ENCODE measurements at regions not wholly inside any gene's neighbourhood (a gene's known extent, or its start where the extent isn't known, plus 50 kb on each side); places are given as distances from the start of the nearest gene placed in this dataset.
A peak's percentile ranks its signal among the peaks of the same experiment; 100 is the strongest.

DNA sequence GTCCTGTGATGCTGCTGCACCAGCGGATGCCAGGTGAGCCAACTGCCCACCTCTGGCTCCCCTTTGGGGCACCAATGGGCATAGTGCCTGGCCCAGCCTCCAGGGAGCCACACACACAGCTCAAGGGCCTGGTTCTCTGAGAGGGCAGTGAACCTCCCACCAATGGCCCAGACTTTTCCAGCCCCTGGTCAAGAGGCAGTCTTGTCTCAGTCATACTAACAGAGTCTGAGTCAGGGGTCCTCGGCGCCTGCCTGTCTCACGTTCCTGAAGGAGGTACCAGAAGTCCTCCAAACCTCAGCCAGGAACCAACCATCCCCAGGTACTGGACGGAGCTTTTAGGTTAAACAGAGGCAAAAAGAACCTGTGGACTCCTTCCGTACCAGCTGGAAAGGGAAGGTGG lies 121.1 kb downstream of the C5orf15 start:
- ATAC-seq (ENCODE audit: low read depth), result no peak
- Histone ChIP-seq H3K4me1 (ENCODE audit: insufficient read depth, poor library complexity, severe bottlenecking) (no peaks in the 10 kb centered on the region), H3K4me3 (ENCODE audit: severe bottlenecking) (no peak overlapping the region), H3K27ac (ENCODE audit: poor library complexity, severe bottlenecking) (no peak overlapping the region), H3K36me3 (ENCODE audit: low read depth) (no peaks in the 10 kb centered on the region), H3K27me3 (ENCODE audit: insufficient read depth, poor library complexity, severe bottlenecking) (no peaks in the 10 kb centered on the region), H3K9me3 (ENCODE audit: severe bottlenecking) (no peaks in the 10 kb centered on the region)
- no peak for DNase-seq (ENCODE audit: low spot score)
- TF ChIP-seq CTCF (IDR thresholded peaks at IDR 0.05; ENCODE audit: poor library complexity, severe bottlenecking), result no peak

GRCh38 chr5:133846478-133847226 lies 121.8 kb downstream of the C5orf15 start:
- no peaks in the 10 kb centered on the region for H3K9me3 ChIP-seq (ENCODE audit: severe bottlenecking)
- H3K27me3 ChIP-seq (ENCODE audit: insufficient read depth, poor library complexity, severe bottlenecking), result no peaks in the 10 kb centered on the region
- ATAC-seq (ENCODE audit: low read depth) (no peak), DNase-seq (ENCODE audit: low spot score) (no peak)
- no peak overlapping the region for H3K27ac ChIP-seq (ENCODE audit: poor library complexity, severe bottlenecking)
- no peaks in the 10 kb centered on the region for H3K4me1 ChIP-seq (ENCODE audit: insufficient read depth, poor library complexity, severe bottlenecking)
- no peak for TF ChIP-seq CTCF (IDR thresholded peaks at IDR 0.05; ENCODE audit: poor library complexity, severe bottlenecking)
- H3K4me3 ChIP-seq (ENCODE audit: severe bottlenecking), result no peak overlapping the region
- H3K36me3 ChIP-seq (ENCODE audit: low read depth), result no peaks in the 10 kb centered on the region

- no peak for ATAC-seq (ENCODE audit: low read depth)
Observed at GRCh38 chr5:133845271-133845670, 123.2 kb downstream of the C5orf15 start.

GRCh38 chr5:133844836-133845235 lies 123.6 kb downstream of the C5orf15 start:
- no peak for TF ChIP-seq CTCF (IDR thresholded peaks at IDR 0.05; ENCODE audit: poor library complexity, severe bottlenecking)
- DNase-seq (ENCODE audit: low spot score), result peak; percentile 39
- H3K9me3 ChIP-seq (ENCODE audit: severe bottlenecking), result no peaks in the 10 kb centered on the region

More at GRCh38 chr5:133845271-133845670, 123.2 kb downstream of the C5orf15 start:
- Histone ChIP-seq H3K27me3 (ENCODE audit: insufficient read depth, poor library complexity, severe bottlenecking) (no peaks in the 10 kb centered on the region), H3K4me3 (ENCODE audit: severe bottlenecking) (no peak overlapping the region), H3K36me3 (ENCODE audit: low read depth) (no peaks in the 10 kb centered on the region), H3K27ac (ENCODE audit: poor library complexity, severe bottlenecking) (no peak overlapping the region), H3K9me3 (ENCODE audit: severe bottlenecking) (no peaks in the 10 kb centered on the region), H3K4me1 (ENCODE audit: insufficient read depth, poor library complexity, severe bottlenecking) (no peaks in the 10 kb centered on the region)
- TF ChIP-seq CTCF (IDR thresholded peaks at IDR 0.05; ENCODE audit: poor library complexity, severe bottlenecking), result no peak
- no peak for DNase-seq (ENCODE audit: low spot score)

DNA sequence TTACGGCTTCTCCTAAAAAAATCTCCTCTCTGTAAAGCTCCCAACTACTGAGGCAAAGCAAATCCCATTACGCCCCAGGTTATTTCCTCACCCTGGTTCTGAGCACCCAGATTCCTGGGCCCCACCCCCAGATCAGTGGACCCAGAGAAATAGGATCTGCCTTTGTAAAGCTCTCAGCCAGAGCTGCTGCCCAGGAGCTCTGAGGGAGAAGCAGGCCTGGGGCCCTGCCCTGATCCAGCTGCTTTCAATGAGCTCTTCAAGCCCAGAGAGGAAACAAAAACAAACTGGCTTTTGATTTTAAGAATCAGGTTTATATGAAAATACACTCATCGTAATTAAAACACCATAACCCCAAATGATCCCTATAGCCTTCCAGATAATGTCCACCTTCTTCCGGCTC lies 124.5 kb downstream of the C5orf15 start:
- H3K27ac ChIP-seq (ENCODE audit: poor library complexity, severe bottlenecking), result no peak overlapping the region
- ATAC-seq (ENCODE audit: low read depth) (no peak), DNase-seq (ENCODE audit: low spot score) (no peak)
- no peaks in the 10 kb centered on the region for H3K27me3 ChIP-seq (ENCODE audit: insufficient read depth, poor library complexity, severe bottlenecking)
- H3K9me3 ChIP-seq (ENCODE audit: severe bottlenecking), result no peaks in the 10 kb centered on the region
- no peak for TF ChIP-seq CTCF (IDR thresholded peaks at IDR 0.05; ENCODE audit: poor library complexity, severe bottlenecking)
- no peak overlapping the region for H3K4me3 ChIP-seq (ENCODE audit: severe bottlenecking)
- no peaks in the 10 kb centered on the region for H3K36me3 ChIP-seq (ENCODE audit: low read depth)
- no peaks in the 10 kb centered on the region for H3K4me1 ChIP-seq (ENCODE audit: insufficient read depth, poor library complexity, severe bottlenecking)

More at GRCh38 chr5:133844836-133845235, 123.6 kb downstream of the C5orf15 start:
- Histone ChIP-seq H3K4me3 (ENCODE audit: severe bottlenecking) (no peak overlapping the region), H3K27me3 (ENCODE audit: insufficient read depth, poor library complexity, severe bottlenecking) (no peaks in the 10 kb centered on the region), H3K4me1 (ENCODE audit: insufficient read depth, poor library complexity, severe bottlenecking) (no peaks in the 10 kb centered on the region), H3K36me3 (ENCODE audit: low read depth) (no peaks in the 10 kb centered on the region), H3K27ac (ENCODE audit: poor library complexity, severe bottlenecking) (no peak overlapping the region)
- peak; percentile 28; the same call in 2 of the 3 replicates for ATAC-seq (ENCODE audit: low read depth)

Measured in RWPE2 (cell line).